ENCODE measurements at regions not wholly inside any gene's neighbourhood (a gene's known extent, or its start where the extent isn't known, plus 50 kb on each side); places are given as distances from the start of the nearest gene placed in this dataset.

DNA sequence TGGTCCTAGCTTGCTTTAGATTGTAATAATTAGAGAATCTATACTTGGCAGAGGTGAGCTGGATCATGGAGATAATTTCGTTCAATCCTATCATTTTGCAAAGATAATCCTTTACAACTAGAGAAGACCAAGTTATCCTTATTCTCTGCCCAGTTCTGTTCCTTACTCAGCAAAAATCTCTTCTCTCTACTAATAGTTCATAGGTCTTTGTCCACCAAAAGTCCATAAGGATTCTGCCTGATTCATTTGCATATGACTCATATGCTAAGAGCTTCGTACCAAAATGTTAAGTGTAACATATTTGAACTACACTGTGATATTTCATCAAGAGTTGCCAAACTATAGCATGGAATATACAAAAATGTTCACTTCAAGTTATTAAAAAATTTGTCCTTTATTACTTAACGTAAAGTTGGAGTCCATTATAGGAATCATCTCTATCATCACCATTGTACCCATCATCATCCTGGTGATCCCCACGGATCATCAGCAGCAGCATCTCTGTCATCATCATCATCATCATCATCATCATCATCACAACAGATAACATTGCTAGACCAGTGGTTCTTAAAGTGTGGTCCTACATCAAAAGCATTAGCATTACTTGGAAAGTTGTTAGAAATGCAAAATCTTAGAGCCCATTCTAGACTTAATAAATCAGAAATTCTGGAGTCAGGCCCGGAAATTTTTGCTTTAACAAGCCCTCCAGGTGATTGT is 463.0 kb downstream of the DHX35 start:
- Histone ChIP-seq H3K9me3 (peaks cover 0 to 7% (median 0%) of the 10 kb centered on the region in 12 donors), H3K4me3 (no peak overlapping the region), H3K4me1 (no peaks in the 10 kb centered on the region), H3K27me3 (no peaks in the 10 kb centered on the region), H3K27ac (no peak overlapping the region), H3K36me3 (no peaks in the 10 kb centered on the region)
- TF ChIP-seq, protein P1, sequence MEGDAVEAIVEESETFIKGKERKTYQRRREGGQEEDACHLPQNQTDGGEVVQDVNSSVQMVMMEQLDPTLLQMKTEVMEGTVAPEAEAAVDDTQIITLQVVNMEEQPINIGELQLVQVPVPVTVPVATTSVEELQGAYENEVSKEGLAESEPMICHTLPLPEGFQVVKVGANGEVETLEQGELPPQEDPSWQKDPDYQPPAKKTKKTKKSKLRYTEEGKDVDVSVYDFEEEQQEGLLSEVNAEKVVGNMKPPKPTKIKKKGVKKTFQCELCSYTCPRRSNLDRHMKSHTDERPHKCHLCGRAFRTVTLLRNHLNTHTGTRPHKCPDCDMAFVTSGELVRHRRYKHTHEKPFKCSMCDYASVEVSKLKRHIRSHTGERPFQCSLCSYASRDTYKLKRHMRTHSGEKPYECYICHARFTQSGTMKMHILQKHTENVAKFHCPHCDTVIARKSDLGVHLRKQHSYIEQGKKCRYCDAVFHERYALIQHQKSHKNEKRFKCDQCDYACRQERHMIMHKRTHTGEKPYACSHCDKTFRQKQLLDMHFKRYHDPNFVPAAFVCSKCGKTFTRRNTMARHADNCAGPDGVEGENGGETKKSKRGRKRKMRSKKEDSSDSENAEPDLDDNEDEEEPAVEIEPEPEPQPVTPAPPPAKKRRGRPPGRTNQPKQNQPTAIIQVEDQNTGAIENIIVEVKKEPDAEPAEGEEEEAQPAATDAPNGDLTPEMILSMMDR (IDR thresholded peaks at IDR 0.05) = no peak
- TF ChIP-seq POLR2A (IDR thresholded peaks at IDR 0.05) = no peak
- DNase-seq = no peak
- no peak for ATAC-seq
- 74 to 85% (median 80%) methylated on average over 5 of the region's 5 CpGs for WGBS, 4 donors
- intact Hi-C loops (cut with DNase I) = loop anchor here in 4 of 10 donors (5.0 to 10.0 kb wide), 3 partner anchors 150 to 160 kb away; no protein-coding TSS in a partner anchor

DNA sequence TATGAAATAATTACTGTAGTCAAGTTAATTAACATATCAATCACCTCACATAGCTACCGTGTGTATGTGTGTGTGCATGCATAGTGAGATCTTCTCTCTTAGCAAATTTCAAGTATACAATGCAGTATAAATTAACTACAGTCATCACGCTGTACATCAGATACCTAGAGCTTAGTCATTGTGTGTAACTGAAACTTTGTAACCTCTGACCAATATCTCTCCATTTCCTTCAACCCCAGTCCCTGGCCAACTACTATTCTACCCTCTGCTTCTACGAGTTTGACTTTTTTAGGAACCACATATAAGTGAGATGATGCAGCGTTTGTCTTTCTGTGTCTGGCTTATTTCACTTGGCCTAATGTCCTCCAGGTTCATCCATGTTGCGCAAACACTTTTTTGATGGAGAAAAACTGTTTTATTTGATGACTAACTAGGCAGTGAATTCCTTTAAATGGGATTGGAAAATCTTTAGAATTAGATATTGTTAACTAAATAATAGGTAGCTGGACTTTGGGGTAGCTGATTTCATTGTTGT is 459.5 kb downstream of the DHX35 start:
- Histone ChIP-seq H3K9me3 (no peaks in the 10 kb centered on the region), H3K4me1 (no peaks in the 10 kb centered on the region), H3K27me3 (no peaks in the 10 kb centered on the region), H3K36me3 (no peaks in the 10 kb centered on the region), H3K4me3 (no peak overlapping the region), H3K27ac (no peak overlapping the region)
- DNase-seq (no peak), ATAC-seq (no peak)
- intact Hi-C loops (cut with DNase I) = loop anchor here in 3 of 10 donors (10.0 kb wide), 2 partner anchors 147 to 157 kb away; no protein-coding TSS in a partner anchor
- WGBS, 4 donors = 84 to 90% (median 88%) methylated on average over 5 of the region's 5 CpGs
- TF ChIP-seq POLR2A (IDR thresholded peaks at IDR 0.05) = no peak
- TF ChIP-seq, protein P1 (IDR thresholded peaks at IDR 0.05) = no peak

DNA sequence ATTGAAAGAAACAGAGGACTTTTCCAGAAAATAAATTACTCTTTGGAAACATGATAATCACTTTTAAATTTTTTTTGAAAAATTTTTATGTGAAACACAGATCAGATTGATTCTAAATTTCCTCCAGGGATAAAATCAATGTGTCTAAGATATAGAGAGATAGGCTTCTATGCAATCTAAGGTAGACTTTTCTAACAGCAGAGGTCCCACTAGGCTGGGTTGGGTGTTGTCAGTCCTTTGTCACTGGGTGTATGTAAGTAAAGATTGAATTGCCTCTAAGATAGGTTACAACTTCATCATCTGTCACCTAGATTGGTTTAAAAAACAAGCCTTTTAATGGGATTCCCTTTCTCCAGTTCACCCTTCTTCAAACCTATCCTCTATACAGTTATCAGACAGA is 449.9 kb downstream of the DHX35 start:
- H3K9me3 ChIP-seq = no peaks in the 10 kb centered on the region
- no peak for DNase-seq
- H3K36me3 ChIP-seq = no peaks in the 10 kb centered on the region
- H3K27me3 ChIP-seq = no peaks in the 10 kb centered on the region
- ATAC-seq = no peak
- H3K4me3 ChIP-seq = no peak overlapping the region
- no peak overlapping the region for H3K27ac ChIP-seq
- TF ChIP-seq, protein P1 (IDR thresholded peaks at IDR 0.05) = no peak
- no peak for TF ChIP-seq POLR2A (IDR thresholded peaks at IDR 0.05)
- intact Hi-C loops (cut with DNase I) = no loop called here
- H3K4me1 ChIP-seq = no peaks in the 10 kb centered on the region

DNA sequence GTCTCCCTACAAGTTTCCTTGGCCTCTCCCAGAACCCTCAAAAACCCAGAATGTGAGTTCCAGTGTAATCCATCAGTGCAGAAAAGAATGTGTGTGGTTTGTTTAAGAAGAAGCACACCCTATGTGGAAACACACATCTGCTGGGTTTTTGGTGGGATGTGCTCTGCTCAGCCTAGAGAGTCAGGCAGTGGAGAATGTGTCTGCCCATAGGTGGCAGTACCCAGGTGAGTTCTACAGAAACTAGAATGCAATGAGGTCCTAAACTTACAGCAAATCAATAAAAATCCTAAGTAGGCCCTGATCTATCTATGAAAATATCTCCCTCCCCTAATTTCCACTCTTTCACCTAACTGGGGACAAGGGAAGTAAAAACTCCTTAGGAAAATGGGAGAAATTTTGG is 437.3 kb downstream of the DHX35 start:
- DNase-seq (no peak), ATAC-seq (no peak)
- intact Hi-C loops (cut with DNase I) = no loop called here
- H3K4me3 ChIP-seq = no peak overlapping the region
- H3K27ac ChIP-seq = no peak overlapping the region
- no peaks in the 10 kb centered on the region for H3K36me3 ChIP-seq
- no peaks in the 10 kb centered on the region for H3K4me1 ChIP-seq
- H3K27me3 ChIP-seq = no peaks in the 10 kb centered on the region
- no peaks in the 10 kb centered on the region for H3K9me3 ChIP-seq
- TF ChIP-seq, protein P1 (IDR thresholded peaks at IDR 0.05) = no peak
- no peak for TF ChIP-seq POLR2A (IDR thresholded peaks at IDR 0.05)
